OCI-LY7 (cell line): ENCODE measurements at regions not wholly inside any gene's neighbourhood (a gene's known extent, or its start where the extent isn't known, plus 50 kb on each side); places are given as distances from the start of the nearest gene placed in this dataset.

Experiments used
- BruUV-seq: library from RNA; stranded (reverse); fragments of 400-500 nt; replicated peaks from 2 replicates; lab custom pipeline; 2021; lab: Mats Ljungman, UMichigan
- CTCF ChIA-PET: fragments of 300-600 bp; sonication (Branson Sonifier 250); formaldehyde crosslinking; loops from one replicate; lab custom pipeline; 2022; ENCODE audit warnings: antibody characterized with exemption; ENCODE audit not compliant: unreplicated experiment; lab: Charles Lee
- POLR2A ChIA-PET: fragments of 300-600 bp; sonication (Branson Sonifier 250); formaldehyde crosslinking; loops from one replicate; lab custom pipeline; 2022; ENCODE audit warnings: antibody characterized with exemption; lab: Charles Lee
- DNase-seq: peaks from one replicate; pipeline ENCODE4 v3.0.0-alpha.2; 2015; ENCODE audit warnings: low spot score
- H2AFZ ChIP-seq: fragments of 200-600 bp; sonication (generic), shearing (Covaris generic); 2 replicates; pipeline ENCODE4 v1.6.1; 2014; ENCODE audit warnings: mild to moderate bottlenecking, antibody characterized with exemption, low read length, moderate library complexity
- H3K27ac ChIP-seq: fragments of 200-600 bp; sonication (generic); 2 replicates; pipeline ENCODE4 v1.5.1; 2014; ENCODE audit warnings: mixed run types, low read depth, mild to moderate bottlenecking, moderate library complexity, low read length, inconsistent platforms; ENCODE audit not compliant: poor library complexity, severe bottlenecking
- H3K36me3 ChIP-seq: fragments of 200-600 bp; sonication (generic); 2 replicates; pipeline ENCODE4 v1.6.1; 2014; ENCODE audit warnings: mild to moderate bottlenecking, antibody characterized with exemption, low read length, moderate library complexity, mixed read lengths; ENCODE audit not compliant: insufficient read depth
- H3K4me1 ChIP-seq: fragments of 200-600 bp; sonication (generic); 2 replicates; pipeline ENCODE4 v1.5.1; 2014; ENCODE audit warnings: mild to moderate bottlenecking, low read length; ENCODE audit not compliant: insufficient read depth, poor library complexity, severe bottlenecking
- H3K4me2 ChIP-seq: fragments of 200-600 bp; sonication (generic); 2 replicates; pipeline ENCODE4 v1.6.1; 2014; ENCODE audit warnings: mild to moderate bottlenecking, low read length
- H3K4me3 ChIP-seq: fragments of 200-600 bp; sonication (generic); 2 replicates; pipeline ENCODE4 v1.5.1; 2014; ENCODE audit warnings: mild to moderate bottlenecking, low read depth, low read length; ENCODE audit not compliant: poor library complexity, severe bottlenecking
- H3K79me2 ChIP-seq: fragments of 200-600 bp; sonication (generic); 2 replicates; pipeline ENCODE4 v1.6.1; 2016; ENCODE audit warnings: low read depth, mild to moderate bottlenecking, low read length, moderate library complexity, mixed read lengths; ENCODE audit not compliant: insufficient read depth
- H3K9me2 ChIP-seq: fragments of 200-600 bp; sonication (generic); 2 replicates; pipeline ENCODE4 v1.6.1; 2016; ENCODE audit warnings: mild to moderate bottlenecking, low read length, mixed read lengths; ENCODE audit not compliant: insufficient read depth
- H3K9me3 ChIP-seq: fragments of 200-600 bp; sonication (generic); 2 replicates; pipeline ENCODE4 v1.6.1; 2014; ENCODE audit warnings: mild to moderate bottlenecking, mixed run types, low read length, mixed read lengths
- H4K20me1 ChIP-seq: fragments of 200-600 bp; sonication (generic); 2 replicates; pipeline ENCODE4 v1.6.1; 2014; ENCODE audit warnings: mild to moderate bottlenecking, antibody characterized with exemption, low read length, moderate library complexity, mixed read lengths; ENCODE audit not compliant: insufficient read depth
- EZH2phosphoT487 ChIP-seq: fragments of 200-600 bp; sonication (generic); IDR thresholded peaks from 2 replicates; pipeline ENCODE4 v1.6.1; 2018; ENCODE audit warnings: low read depth, borderline replicate concordance, mild to moderate bottlenecking, mixed run types, antibody characterized with exemption, low read length, moderate library complexity, mixed read lengths
- intact Hi-C: fragments of 100-400 bp; cut with micrococcal nuclease; formaldehyde crosslinking; loops from one replicate; pipeline ENCODE4 v1.10.0; 2022; ENCODE audit not compliant: unreplicated experiment
- TF ChIP-seq, protein P1 (sequence below): fragments of 200-600 bp; sonication (generic); conservative IDR thresholded peaks from 2 replicates; pipeline ENCODE4 v1.5.1; 2014; ENCODE audit warnings: mild to moderate bottlenecking, antibody characterized with exemption, low read length, moderate library complexity, mixed read lengths

DNA sequence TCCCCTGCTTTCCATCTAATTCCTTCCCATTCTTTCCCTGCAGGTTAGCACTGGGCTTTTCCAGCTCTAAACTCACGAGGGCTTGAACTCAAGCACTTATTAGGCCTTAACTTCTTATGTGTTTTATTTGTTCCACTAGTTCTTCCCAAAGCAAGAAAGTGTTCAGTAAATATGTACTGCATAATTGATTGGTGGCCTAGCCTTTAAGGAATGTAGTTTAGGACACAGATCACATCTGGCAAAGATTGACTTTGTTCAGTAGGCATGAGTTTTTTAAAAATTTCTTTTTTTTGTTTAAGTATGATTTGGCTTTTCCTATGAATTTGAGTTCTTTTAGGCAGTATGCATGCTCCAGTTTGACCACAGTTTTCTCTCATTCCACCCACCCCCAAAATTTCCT lies 285.2 kb downstream of the NPR3 start:
- Histone ChIP-seq H3K4me2 (no peak overlapping the region), H3K4me3 (no peak overlapping the region), H3K79me2 (no peaks in the 10 kb centered on the region), H3K27ac (no peak overlapping the region), H3K9me3 (no peaks in the 10 kb centered on the region), H2AFZ (no peak overlapping the region), H3K4me1 (no peaks in the 10 kb centered on the region), H3K9me2 (no peaks in the 10 kb centered on the region), H4K20me1 (no peaks in the 10 kb centered on the region), H3K36me3 (no peaks in the 10 kb centered on the region)
- no TSS peak for BruUV-seq
- CTCF ChIA-PET = no interaction called here
- TF ChIP-seq, protein P1, sequence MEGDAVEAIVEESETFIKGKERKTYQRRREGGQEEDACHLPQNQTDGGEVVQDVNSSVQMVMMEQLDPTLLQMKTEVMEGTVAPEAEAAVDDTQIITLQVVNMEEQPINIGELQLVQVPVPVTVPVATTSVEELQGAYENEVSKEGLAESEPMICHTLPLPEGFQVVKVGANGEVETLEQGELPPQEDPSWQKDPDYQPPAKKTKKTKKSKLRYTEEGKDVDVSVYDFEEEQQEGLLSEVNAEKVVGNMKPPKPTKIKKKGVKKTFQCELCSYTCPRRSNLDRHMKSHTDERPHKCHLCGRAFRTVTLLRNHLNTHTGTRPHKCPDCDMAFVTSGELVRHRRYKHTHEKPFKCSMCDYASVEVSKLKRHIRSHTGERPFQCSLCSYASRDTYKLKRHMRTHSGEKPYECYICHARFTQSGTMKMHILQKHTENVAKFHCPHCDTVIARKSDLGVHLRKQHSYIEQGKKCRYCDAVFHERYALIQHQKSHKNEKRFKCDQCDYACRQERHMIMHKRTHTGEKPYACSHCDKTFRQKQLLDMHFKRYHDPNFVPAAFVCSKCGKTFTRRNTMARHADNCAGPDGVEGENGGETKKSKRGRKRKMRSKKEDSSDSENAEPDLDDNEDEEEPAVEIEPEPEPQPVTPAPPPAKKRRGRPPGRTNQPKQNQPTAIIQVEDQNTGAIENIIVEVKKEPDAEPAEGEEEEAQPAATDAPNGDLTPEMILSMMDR = no peak
- no peak for TF ChIP-seq EZH2phosphoT487
- POLR2A ChIA-PET = no interaction called here
- intact Hi-C loops = no loop called here
- no peak for DNase-seq

DNA sequence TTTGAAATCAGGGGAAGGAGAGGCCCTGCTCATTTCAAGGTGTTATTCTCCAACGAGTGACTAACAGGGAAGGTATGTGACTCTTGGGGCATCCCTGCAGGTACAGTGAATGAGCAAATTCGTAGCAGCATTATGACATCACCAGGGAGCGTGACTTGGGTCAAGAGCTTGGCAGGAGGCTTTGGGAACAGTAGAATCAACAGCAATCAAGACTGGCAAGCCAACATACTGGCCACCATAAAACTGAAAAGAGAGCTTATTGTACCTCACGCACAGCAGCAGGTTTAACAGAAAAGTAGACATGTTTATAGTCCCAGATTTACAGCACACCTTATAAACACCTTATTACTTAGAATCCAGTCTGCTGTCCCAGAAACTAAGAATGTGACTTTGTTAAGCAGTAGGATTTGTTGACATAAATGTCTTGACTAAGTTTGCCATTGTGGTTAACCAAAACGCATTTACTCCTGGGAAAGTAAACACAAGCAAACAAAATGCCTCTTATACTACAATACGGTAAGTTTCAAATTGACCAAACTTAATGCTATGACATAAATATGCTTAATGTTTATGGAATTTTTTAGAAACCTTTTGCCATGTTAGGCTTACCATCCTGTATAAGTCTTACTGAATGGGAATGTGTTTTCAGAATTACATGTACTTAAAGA lies 297.8 kb downstream of the NPR3 start:
- POLR2A ChIA-PET = interaction anchor here (1.5 kb wide), 1 partner anchor 13 kb away, joined by 6 read pairs; no protein-coding TSS in a partner anchor
- Histone ChIP-seq H3K4me3 (no peak overlapping the region), H4K20me1 (no peaks in the 10 kb centered on the region), H2AFZ (no peak overlapping the region), H3K9me2 (no peaks in the 10 kb centered on the region), H3K9me3 (no peaks in the 10 kb centered on the region), H3K4me1 (no peaks in the 10 kb centered on the region), H3K4me2 (no peak overlapping the region), H3K36me3 (no peaks in the 10 kb centered on the region), H3K79me2 (no peaks in the 10 kb centered on the region), H3K27ac (no peak overlapping the region)
- intact Hi-C loops = no loop called here
- no TSS peak for BruUV-seq
- TF ChIP-seq, protein P1 = no peak
- no peak for TF ChIP-seq EZH2phosphoT487
- CTCF ChIA-PET = no interaction called here
- no peak for DNase-seq

DNA sequence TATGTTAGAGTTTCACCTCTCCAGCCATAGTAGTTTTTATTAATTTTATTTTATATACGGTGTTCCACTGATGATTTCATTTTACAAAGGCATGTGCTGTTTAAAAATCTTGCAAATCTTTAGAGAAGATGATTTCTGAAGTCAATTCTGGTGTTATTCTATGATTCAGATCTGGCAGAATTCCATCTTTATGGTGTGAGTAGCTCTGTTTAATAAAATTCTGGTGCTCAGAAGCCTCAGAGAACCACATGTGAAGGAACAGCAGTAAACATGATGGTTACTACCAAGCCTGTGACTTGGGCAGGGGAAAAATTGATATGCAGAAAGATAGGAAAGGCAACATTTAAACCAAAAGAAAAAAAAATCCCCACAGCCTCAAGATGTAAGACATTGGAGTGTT lies 299.7 kb downstream of the NPR3 start:
- Histone ChIP-seq H3K9me3 (no peaks in the 10 kb centered on the region), H3K79me2 (no peaks in the 10 kb centered on the region), H3K4me3 (no peak overlapping the region), H2AFZ (0 out of 2 replicates have a peak overlapping the region, but pooled peaks have one; percentile 15), H3K9me2 (no peaks in the 10 kb centered on the region), H3K4me2 (no peak overlapping the region), H3K36me3 (no peaks in the 10 kb centered on the region), H3K4me1 (no peaks in the 10 kb centered on the region), H3K27ac (no peak overlapping the region), H4K20me1 (no peaks in the 10 kb centered on the region)
- CTCF ChIA-PET = no interaction called here
- BruUV-seq = no TSS peak
- DNase-seq = no peak
- POLR2A ChIA-PET = no interaction called here
- intact Hi-C loops = no loop called here
- TF ChIP-seq, protein P1 = no peak
- no peak for TF ChIP-seq EZH2phosphoT487
